ENCODE measurements at regions not wholly inside any gene's neighbourhood (a gene's known extent, or its start where the extent isn't known, plus 50 kb on each side); places are given as distances from the start of the nearest gene placed in this dataset.

- DNase-seq = no peak
Observed at GRCh38 chr15:52857937-52858781, 68.0 kb upstream of the ONECUT1 start.

- DNase-seq = no peak
Observed at GRCh38 chr15:52857471-52857870, 67.3 kb upstream of the ONECUT1 start.

- no peak for DNase-seq
Observed at GRCh38 chr15:52856286-52856685, 66.2 kb upstream of the ONECUT1 start.

GRCh38 chr15:52855157-52855556 lies 65.0 kb upstream of the ONECUT1 start:
- DNase-seq = no peak

- DNase-seq = no peak
Observed at GRCh38 chr15:52844823-52845222, 54.7 kb upstream of the ONECUT1 start.

All from CD4-positive, alpha-beta T cell treated with Interleukin-12 subunit alpha and Interleukin-12 subunit beta, for 1 hour (primary cell).